Coronary artery (tissue), 2 donors: ENCODE measurements at regions not wholly inside any gene's neighbourhood (a gene's known extent, or its start where the extent isn't known, plus 50 kb on each side); places are given as distances from the start of the nearest gene placed in this dataset.

Experiments
- DNase-seq: peaks from one replicate; pipeline ENCODE4 v3.0.0-alpha.2; 2017; ENCODE audit warnings: low spot score
- H3K27ac ChIP-seq, 2 donors: fragments of 200-600 bp; sonication (generic); one replicate each; pipeline ENCODE4 v1.5.1; 2016 to 2019
- H3K4me3 ChIP-seq: fragments of 200-600 bp; sonication (generic); 2 replicates; pipeline ENCODE4 v1.5.1; 2016; ENCODE audit warnings: mild to moderate bottlenecking, moderate library complexity
- CTCF ChIP-seq: fragments of 200-600 bp; sonication (generic); IDR thresholded peaks from one replicate; pipeline ENCODE4 v1.5.1; 2019; ENCODE audit warnings: antibody characterized with exemption

DNA sequence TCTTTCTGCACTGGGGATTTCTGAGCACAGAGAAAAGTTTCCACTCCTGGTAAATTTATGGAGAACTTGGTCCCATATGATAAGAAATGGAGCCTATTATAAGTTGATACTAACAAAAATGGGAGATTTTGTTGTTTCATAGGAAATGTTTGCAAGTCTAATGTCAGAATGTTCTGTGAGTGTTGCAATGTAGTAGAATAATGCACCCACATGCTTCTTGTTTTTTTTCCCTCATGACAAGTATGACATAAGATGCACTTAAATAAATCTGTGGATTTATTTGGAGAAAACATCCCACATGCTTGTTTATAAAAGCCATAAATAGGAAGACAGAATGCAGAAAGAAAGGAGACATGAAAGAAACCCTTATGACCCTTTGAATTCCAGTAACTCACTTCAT, 50.8 kb upstream of the KCNJ6 start:
- Histone ChIP-seq H3K27ac (no peak overlapping the region), H3K4me3 (no peak overlapping the region)
- no peak for TF ChIP-seq CTCF
- DNase-seq: no peak

DNA sequence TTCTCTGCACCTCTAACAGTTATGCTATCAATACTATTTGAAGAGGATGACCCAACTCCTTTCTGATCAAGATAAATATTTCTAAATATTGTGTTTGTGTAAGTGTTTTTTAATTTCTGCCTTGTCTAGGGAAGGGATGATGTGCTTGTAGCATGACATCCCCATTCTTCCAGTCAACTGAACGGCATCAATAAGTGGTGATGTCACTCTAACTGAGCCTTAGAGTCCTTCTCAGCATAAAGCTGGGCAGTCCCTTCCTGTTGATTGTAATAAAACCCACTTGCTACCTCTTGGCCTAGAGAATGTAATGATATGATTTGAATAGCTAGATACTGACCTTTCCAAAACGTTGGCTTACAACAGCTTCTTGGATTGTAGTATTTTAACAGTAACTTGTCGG, 52.5 kb upstream of the KCNJ6 start:
- no peak for TF ChIP-seq CTCF
- Histone ChIP-seq H3K27ac (no peak overlapping the region), H3K4me3 (no peak overlapping the region)
- no peak for DNase-seq

DNA sequence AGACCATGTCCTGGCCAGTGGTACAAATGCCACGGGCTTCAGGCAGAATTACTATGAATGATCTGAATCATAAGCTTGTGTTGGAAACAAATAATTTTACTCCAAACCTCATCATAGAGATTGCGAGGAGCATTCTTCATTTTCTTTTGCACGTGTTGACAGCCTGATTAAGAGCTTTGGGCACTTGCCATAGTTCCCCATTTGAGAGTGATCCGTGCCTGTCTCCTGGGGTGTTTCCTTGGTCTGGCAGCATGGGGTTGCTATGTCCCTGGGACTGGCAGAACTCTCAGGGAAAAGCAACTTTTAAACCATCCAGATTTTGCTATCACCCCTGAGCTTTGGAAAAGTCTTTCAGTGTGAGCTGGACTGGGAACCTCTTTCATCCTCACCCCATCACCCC, 54.3 kb upstream of the KCNJ6 start:
- Histone ChIP-seq H3K4me3 (no peak overlapping the region), H3K27ac (no peak overlapping the region)
- no peak for DNase-seq
- TF ChIP-seq CTCF: no peak

DNA sequence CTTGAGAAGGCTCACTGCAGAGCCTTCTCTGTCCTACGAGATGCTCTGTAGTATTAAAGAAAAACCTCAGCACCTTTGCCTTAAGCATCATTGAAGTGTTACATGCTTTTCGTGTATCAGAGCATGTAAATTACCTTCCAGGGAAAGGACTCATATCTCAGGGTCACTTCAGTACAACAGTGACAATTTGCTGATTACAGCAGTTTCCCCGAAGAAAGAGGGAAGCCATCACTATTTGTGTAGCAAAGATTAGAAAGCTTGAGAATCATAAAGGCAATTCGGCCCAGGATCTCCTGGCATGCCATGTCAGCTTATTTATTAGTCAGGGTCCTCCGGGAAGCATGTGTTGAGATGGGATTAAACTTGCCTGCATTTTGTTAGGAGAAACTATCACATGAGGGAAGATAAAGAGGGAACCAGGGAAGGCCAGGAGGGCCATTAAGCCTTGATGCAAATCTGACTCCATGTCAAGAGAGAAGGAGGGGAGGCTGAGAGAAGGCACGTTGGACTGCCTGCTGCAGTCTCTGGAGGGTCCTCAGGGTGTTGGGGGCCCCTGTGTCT, 55.2 kb upstream of the KCNJ6 start:
- Histone ChIP-seq H3K4me3 (no peak overlapping the region), H3K27ac (no peak overlapping the region)
- no peak for TF ChIP-seq CTCF
- no peak for DNase-seq

GRCh38 chr21:37974081-37974480, 57.8 kb upstream of the KCNJ6 start:
- H3K27ac ChIP-seq: no peak overlapping the region
- no peak for DNase-seq
- H3K4me3 ChIP-seq: no peak overlapping the region
- TF ChIP-seq CTCF: no peak

DNA sequence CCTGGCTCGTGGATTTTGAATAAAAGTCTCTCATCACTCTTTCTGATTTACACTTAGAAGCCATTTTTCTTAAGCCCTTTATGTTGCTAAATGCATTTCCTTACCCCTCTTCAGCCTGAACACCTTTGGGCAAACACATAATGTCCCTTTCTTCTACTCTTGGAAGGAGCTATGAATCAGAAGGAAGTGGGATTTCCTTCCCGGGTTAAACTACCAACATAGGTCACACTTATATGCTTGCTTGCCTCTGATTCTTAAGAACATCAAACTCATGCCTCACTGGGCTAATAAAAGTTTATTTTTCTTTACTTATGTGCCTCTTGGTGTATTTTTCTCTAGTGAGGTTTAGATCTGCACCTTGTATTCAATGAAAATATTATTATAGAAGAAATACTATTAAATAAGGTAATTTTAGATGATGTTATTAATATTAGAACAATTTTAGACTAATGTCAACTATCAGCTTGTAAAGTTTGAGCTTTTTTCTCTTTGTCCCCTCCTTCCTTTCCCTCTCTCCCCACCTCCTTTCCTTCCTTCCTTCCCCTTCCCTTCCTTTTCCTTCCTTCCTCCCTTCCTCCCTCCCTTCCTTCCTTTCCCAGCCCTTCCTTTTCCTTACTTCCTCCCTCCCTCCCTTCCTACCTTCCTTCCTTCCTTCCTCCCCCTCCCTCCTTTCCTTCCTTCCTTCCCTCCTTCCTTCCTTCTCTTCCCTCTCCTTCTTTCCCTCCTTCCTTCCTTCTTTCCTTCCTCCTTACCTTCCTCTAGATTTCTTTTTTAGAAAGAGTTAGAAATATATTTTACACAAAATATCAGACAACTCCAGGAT, 66.5 kb upstream of the KCNJ6 start:
- H3K27ac ChIP-seq: no peak overlapping the region
- no peak overlapping the region for H3K4me3 ChIP-seq
- TF ChIP-seq CTCF: no peak
- DNase-seq: no peak
